HFFc6 (cell line): ENCODE measurements at regions not wholly inside any gene's neighbourhood (a gene's known extent, or its start where the extent isn't known, plus 50 kb on each side); places are given as distances from the start of the nearest gene placed in this dataset.
"Not testable (repeated sequence)": the region's sequence is repeated elsewhere in the genome, so short reads cannot be mapped to it uniquely, and the experiment has no call there.

ENCODE experiments used
- DNase-seq: peaks from one replicate; pipeline ENCODE4 v3.0.0-alpha.2; 2018
- H3K27ac Mint-ChIP-seq: 2 replicates; pipeline ENCODE4 v1.8.0; 2020; ENCODE audit warnings: mild to moderate bottlenecking, mixed read lengths
- H3K27me3 Mint-ChIP-seq: 2 replicates; pipeline ENCODE4 v1.8.0; 2021; ENCODE audit warnings: mild to moderate bottlenecking, moderate library complexity, mixed read lengths; ENCODE audit not compliant: insufficient read depth
- H3K36me3 Mint-ChIP-seq: 2 replicates; pipeline ENCODE4 v1.8.0; 2021; ENCODE audit warnings: low read depth, mixed read lengths
- H3K4me1 Mint-ChIP-seq: 2 replicates; pipeline ENCODE4 v1.8.0; 2020; ENCODE audit warnings: low read depth, mixed read lengths
- H3K4me3 Mint-ChIP-seq: 2 replicates; pipeline ENCODE4 v1.8.0; 2020; ENCODE audit warnings: mild to moderate bottlenecking, moderate library complexity, mixed read lengths
- H3K9me3 Mint-ChIP-seq: 2 replicates; pipeline ENCODE4 v1.8.0; 2020; ENCODE audit warnings: mild to moderate bottlenecking, mixed read lengths
- TF ChIP-seq, protein P1 (sequence below): fragments of 200-600 bp; sonication (generic); IDR thresholded peaks from 2 replicates; pipeline ENCODE4 v1.5.0; 2021; ENCODE audit warnings: antibody characterized with exemption, mild to moderate bottlenecking

DNA sequence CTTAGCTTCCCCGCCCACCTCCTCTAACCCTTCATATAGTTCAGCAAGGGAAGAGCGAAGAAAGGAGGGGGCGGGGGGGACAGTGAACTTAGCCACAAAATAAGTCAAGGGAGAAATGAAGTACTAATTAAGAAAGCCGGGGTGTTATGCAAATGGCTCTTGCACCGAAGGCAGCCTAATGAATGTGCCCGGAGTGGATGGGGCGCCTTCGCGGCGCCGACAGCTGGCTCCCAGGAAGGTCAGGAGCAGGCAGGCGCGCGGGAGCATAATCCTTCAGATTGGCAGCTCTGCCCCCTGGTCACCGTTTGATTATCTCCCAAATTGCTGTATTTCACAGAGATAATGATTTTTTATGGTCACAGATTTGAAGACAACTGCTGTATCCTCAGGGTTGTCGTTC is 395.1 kb downstream of the TFAP2B start:
- H3K4me3 Mint-ChIP-seq, result no peak overlapping the region
- no peak for DNase-seq
- no peak overlapping the region for H3K27ac Mint-ChIP-seq
- no peaks in the 10 kb centered on the region for H3K36me3 Mint-ChIP-seq
- no peaks in the 10 kb centered on the region for H3K4me1 Mint-ChIP-seq
- no peaks in the 10 kb centered on the region for H3K27me3 Mint-ChIP-seq
- peaks cover 27% of the 10 kb centered on the region for H3K9me3 Mint-ChIP-seq
- TF ChIP-seq, protein P1, sequence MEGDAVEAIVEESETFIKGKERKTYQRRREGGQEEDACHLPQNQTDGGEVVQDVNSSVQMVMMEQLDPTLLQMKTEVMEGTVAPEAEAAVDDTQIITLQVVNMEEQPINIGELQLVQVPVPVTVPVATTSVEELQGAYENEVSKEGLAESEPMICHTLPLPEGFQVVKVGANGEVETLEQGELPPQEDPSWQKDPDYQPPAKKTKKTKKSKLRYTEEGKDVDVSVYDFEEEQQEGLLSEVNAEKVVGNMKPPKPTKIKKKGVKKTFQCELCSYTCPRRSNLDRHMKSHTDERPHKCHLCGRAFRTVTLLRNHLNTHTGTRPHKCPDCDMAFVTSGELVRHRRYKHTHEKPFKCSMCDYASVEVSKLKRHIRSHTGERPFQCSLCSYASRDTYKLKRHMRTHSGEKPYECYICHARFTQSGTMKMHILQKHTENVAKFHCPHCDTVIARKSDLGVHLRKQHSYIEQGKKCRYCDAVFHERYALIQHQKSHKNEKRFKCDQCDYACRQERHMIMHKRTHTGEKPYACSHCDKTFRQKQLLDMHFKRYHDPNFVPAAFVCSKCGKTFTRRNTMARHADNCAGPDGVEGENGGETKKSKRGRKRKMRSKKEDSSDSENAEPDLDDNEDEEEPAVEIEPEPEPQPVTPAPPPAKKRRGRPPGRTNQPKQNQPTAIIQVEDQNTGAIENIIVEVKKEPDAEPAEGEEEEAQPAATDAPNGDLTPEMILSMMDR, result no peak

DNA sequence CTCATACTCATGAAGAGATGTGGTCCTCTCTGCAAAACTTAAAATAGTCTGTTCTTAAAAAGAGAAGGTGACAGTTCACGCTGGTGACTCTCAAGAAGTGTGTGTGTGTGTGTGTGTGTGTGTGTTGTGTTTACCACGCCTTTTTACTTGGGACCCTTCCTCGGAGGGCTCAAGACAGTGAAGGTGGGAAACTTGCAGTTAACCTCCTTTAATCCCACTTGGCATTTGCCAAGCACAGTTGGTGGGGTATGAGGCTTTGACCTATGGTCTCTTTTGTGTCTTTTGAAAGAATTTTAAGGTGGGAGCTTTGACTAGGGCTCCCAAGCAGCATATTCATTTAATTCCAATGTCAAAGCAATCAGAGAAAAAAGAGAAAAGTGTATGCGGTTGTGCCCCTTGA is 395.8 kb downstream of the TFAP2B start:
- no peak for DNase-seq
- TF ChIP-seq, protein P1, result no peak
- Mint-ChIP-seq H3K9me3 (peaks cover 22% of the 10 kb centered on the region), H3K27me3 (no peaks in the 10 kb centered on the region), H3K4me1 (no peaks in the 10 kb centered on the region), H3K27ac (no peak overlapping the region), H3K36me3 (no peaks in the 10 kb centered on the region), H3K4me3 (no peak overlapping the region)

DNA sequence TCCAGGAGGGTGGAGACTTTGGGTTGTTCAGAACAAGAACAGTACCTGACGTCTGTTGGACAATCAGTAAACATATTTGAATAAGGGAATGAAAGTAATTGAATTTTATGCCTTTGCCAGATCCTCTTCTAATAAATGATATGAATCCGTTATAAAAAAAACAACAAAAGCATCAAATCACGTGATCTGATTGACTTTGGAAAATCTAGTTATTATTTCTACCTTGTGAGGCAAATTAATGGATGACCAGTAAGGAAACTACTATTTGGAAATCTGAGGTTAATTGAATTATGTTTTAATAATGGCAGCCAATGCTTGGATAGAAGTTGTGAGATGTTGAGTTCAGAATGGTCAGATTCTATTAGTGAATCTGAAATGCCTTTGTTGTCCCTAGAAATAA is 399.5 kb downstream of the TFAP2B start:
- H3K4me3 Mint-ChIP-seq, result no peak overlapping the region
- no peak overlapping the region for H3K27ac Mint-ChIP-seq
- H3K4me1 Mint-ChIP-seq, result no peaks in the 10 kb centered on the region
- H3K9me3 Mint-ChIP-seq, result peaks cover 33% of the 10 kb centered on the region
- H3K36me3 Mint-ChIP-seq, result no peaks in the 10 kb centered on the region
- TF ChIP-seq, protein P1, result no peak
- H3K27me3 Mint-ChIP-seq, result no peaks in the 10 kb centered on the region
- no peak for DNase-seq

GRCh38 chr6:51224580-51225240 is 406.0 kb downstream of the TFAP2B start:
- peaks cover 38% of the 10 kb centered on the region for H3K9me3 Mint-ChIP-seq
- not testable (repeated sequence) for H3K4me1 Mint-ChIP-seq, H3K36me3 Mint-ChIP-seq

GRCh38 chr6:51241376-51241775 is 422.7 kb downstream of the TFAP2B start:
- Mint-ChIP-seq H3K27me3 (no peaks in the 10 kb centered on the region), H3K4me1 (no peaks in the 10 kb centered on the region), H3K4me3 (no peak overlapping the region), H3K9me3 (peaks cover 35% of the 10 kb centered on the region), H3K36me3 (no peaks in the 10 kb centered on the region), H3K27ac (no peak overlapping the region)
- TF ChIP-seq, protein P1, result no peak
- no peak for DNase-seq

More at GRCh38 chr6:51224580-51225240, 406.0 kb downstream of the TFAP2B start:
- H3K27ac Mint-ChIP-seq, DNase-seq, H3K4me3 Mint-ChIP-seq, H3K27me3 Mint-ChIP-seq: not testable (repeated sequence)

DNA sequence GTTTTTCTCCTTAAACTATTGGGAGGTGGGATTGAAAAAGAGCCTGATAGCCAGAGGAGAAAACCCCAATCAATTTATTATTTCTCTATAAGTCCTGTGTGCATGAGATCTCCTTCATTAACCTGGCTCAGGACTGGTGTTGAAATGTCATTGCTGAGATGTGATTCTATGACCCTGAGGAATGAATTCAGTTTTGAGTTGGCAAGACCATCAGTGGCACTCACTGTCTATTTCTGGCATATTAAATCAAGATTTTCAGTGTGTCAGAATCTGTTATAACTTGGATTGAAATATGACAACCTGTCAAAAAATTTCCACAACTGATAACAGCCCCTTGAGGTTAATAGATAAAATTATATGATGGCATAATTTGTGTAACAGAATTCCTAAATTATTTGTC is 431.1 kb downstream of the TFAP2B start:
- Mint-ChIP-seq H3K27ac (no peak overlapping the region), H3K9me3 (peaks cover 33% of the 10 kb centered on the region), H3K36me3 (no peaks in the 10 kb centered on the region), H3K4me3 (no peak overlapping the region), H3K4me1 (no peaks in the 10 kb centered on the region), H3K27me3 (no peaks in the 10 kb centered on the region)
- TF ChIP-seq, protein P1, result no peak
- no peak for DNase-seq
